GM21360 (cell line): ENCODE measurements at regions not wholly inside any gene's neighbourhood (a gene's known extent, or its start where the extent isn't known, plus 50 kb on each side); places are given as distances from the start of the nearest gene placed in this dataset.
A peak's percentile ranks its signal among the peaks of the same experiment; 100 is the strongest.
"Not testable (repeated sequence)": the region's sequence is repeated elsewhere in the genome, so short reads cannot be mapped to it uniquely, and the experiment has no call there.

ENCODE experiments used
- ATAC-seq: cut with Tn5 transposase; IDR thresholded peaks from one replicate; pipeline ENCODE4 v1.9.1; 2021; ENCODE audit warnings: mild to moderate bottlenecking, moderate library complexity; ENCODE audit not compliant: unreplicated experiment

DNA sequence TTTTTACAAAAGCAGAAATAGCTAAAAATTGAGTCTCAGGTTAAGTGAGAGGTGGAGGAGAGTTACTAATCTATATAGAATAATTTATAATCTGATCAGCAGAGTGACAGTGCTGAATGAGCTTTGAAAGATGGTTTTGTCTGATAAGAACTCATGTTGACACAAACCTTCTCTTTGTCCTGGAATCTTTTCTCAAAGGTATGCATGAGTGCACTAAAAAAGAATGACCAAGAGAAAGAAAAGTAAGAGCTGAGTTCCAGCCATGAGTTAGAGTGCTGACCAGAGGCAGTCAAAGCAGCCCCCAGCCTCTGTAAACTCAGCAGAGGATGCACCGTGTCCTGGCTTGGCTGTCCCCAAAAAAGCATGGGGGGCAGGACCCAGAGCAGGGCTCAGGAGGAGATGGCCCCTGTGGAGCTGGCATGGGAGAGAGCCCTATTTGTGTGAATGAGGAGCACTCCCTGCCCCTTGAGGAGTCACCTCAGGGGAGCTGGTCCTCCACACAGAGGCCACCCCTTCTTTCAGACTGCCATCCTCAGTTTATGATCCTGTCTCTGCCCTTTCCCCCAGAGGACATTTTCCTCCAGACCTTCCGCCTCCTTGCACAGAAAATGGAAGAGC, 129.8 kb downstream of the SEC23A start:
- ATAC-seq: no peak

- no peak for ATAC-seq
Observed at GRCh38 chr14:38972511-38972910, 130.5 kb downstream of the SEC23A start.

DNA sequence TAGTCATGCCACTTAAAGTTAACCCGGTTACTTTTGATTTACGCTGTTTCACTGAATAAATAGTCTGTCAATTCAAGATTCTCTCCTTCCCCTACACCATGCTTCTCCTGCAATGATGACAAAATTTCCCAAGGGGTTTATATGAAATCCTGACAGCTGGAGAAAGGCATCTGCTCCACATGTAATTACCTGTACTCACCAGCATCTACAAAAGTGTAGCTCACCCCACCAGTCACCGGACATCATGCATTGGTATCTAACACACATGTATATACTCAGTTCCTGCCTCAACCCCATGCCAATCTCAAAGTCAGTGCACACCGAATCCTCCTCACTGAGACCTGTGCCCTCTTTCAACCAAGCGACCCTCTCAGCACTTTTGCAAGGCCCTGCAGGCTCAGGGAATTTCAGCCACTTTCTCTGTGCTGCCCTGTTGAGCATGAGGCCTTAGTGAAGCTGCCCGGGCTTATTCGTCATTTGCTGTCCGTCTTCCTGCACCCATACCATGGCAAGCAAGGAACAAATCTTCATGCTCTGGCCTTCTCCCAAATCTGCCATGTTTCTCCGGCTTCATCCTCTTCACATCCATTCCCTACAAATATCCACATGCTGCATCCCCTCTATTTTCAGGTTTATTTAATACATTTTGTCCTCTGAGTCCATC, 131.6 kb downstream of the SEC23A start:
- no peak for ATAC-seq

GRCh38 chr14:38964630-38965029, 138.4 kb downstream of the SEC23A start:
- no peak for ATAC-seq

GRCh38 chr14:38960946-38961531, 142.0 kb downstream of the SEC23A start:
- no peak for ATAC-seq

GRCh38 chr14:38959021-38959420, 144.0 kb downstream of the SEC23A start:
- ATAC-seq: no peak

GRCh38 chr14:38958589-38958988, 144.4 kb downstream of the SEC23A start:
- ATAC-seq: no peak

- no peak for ATAC-seq
Observed at GRCh38 chr14:38951451-38951850, 151.6 kb downstream of the SEC23A start.

DNA sequence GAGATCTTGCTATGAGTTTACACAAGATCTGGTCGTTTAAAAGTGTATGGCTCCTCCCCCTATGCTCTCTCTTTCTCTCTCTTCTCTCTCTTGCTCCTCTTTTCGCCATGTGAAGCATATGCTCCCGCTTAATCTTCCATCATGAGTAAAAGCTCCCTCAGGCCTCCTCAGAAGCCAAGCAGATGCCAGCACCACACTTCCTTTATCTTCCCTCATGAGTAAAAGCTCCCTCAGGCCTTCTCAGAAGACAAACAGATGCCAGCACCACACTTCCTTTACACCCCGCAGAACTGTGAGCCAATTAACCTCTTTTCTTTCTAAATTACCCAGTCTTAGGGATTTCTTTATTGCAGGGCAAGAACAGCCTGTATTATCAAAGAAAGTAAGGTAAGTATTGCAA, 152.4 kb downstream of the SEC23A start:
- no peak for ATAC-seq

DNA sequence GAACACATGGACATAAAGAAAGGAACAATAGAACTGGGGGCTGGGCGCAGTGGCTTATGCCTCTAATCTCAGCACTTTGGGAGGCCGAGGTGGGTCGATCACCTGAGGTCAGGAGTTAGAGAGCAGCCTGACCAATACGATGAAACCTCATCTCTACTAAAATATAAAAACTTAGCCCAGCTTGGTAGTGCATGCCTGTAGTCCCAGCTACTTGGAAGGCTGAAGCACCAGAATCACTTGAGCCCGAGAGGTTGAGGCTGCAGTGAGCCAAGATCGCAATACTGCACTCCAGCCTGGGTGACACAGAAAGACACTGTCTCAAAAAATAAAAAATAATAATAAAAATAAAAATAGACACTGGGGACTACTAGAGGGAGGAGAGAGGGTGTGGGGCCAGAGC, 154.5 kb downstream of the SEC23A start:
- no peak for ATAC-seq

GRCh38 chr14:38948171-38948570, 154.9 kb downstream of the SEC23A start:
- ATAC-seq: no peak

GRCh38 chr14:38947343-38947742, 155.7 kb downstream of the SEC23A start:
- ATAC-seq: no peak

DNA sequence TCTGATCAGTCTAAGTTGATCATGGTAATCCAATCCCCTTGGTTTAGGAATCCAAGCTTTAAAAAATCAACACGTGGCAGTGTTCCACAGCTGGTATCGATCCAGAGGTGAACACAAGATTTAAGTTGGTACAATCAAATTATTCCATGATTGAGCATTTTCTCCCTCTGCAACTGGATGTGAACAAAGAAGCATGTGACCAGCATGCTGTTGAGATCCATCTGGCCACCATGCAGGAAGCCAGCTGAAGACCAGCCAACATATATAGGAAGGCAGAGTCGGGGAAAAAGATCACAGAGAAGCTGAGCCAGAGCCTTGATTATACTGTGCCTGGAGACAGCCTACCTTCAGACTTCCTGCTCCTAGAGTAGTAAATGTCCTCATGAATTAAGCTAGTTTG, 158.3 kb downstream of the SEC23A start:
- no peak for ATAC-seq

DNA sequence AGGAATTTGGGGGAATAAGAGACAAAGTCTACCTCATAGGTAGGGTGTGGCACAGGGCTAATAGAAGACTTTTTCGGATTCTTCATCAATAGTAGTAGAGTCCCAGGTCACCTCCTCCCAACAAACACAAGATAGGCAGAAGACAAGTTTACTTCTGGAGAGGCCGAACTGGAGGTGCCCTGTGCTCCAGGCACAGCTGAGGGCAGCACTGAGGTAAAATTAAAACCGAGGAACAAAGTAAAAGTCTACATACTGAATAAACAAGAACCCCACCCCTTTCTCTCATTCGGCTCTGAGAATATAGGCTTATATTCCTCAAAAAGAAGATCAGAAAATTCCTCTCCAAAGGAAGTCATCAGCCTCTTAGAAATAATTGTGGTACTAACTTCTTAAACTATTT, 161.5 kb downstream of the SEC23A start:
- ATAC-seq: no peak

GRCh38 chr14:38932653-38933000, 170.4 kb downstream of the SEC23A start:
- ATAC-seq: not testable (repeated sequence)

GRCh38 chr14:38931969-38932652, 170.9 kb downstream of the SEC23A start:
- ATAC-seq: no peak

DNA sequence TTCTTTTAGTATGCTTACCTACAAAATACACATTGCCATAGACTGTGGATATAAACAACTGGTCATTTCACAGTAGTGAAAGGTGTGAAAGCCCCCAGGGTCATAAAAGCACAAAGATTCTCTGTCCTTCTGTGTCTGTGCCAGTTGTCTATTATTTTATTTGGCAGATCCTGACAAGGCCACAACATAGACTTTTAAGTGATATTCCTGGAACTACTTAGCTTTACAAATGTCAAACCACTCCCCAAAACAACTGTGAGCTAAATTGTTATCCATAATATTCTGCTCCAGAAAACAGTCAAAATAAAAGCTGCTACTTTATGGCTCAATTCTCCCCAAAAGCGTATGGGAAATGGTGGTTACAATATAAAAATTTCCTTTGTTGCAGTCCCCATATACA, 172.1 kb downstream of the SEC23A start:
- ATAC-seq: no peak

DNA sequence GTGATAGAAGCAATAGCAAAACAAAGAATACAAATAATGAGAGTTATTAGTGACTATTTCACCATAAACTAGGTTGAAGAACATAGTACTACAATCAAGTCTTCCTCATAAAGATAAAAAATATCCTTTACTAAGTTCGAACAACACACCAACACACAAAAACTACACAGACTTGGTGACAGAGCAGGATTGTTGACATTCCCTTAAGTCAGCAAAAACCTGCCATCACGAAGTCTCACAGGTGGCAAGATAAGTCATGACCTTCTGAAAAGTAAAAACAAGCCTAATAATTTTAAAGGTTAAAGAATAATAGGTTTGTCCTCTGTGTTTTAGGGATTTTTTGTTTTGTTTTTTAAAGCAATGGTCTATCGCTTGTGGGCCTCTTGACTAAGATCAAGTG, 173.0 kb downstream of the SEC23A start:
- ATAC-seq: no peak

GRCh38 chr14:38929416-38929815, 173.6 kb downstream of the SEC23A start:
- ATAC-seq: no peak

GRCh38 chr14:38921893-38922292, 181.1 kb downstream of the SEC23A start:
- not testable (repeated sequence) for ATAC-seq

DNA sequence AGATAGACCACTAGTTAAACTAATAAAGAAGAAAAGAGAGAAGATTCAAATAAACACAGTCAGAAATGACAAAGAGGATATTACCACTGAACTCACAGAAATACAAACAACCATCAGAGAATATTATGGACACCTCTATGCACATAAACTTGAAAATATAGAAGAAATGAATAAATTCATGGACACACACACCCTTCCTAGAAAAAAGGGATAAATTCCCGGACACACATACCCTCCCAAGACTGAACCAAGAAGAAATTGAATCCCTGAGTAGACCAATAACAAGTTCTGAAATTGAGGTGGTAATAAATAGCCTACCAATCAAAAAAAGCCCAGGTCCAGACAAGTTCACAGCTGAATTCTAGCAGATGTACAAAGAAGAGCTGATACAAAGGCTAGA, 187.9 kb downstream of the SEC23A start:
- ATAC-seq: no peak

GRCh38 chr14:38910092-38910491, 192.9 kb downstream of the SEC23A start:
- ATAC-seq: peak; percentile 88
